NT2/D1 (cell line): ENCODE measurements at regions not wholly inside any gene's neighbourhood (a gene's known extent, or its start where the extent isn't known, plus 50 kb on each side); places are given as distances from the start of the nearest gene placed in this dataset.

ENCODE experiments used
- DNase-seq: peaks from one replicate; pipeline ENCODE4 v3.0.0-alpha.2; 2011; ENCODE audit warnings: low read depth, low spot score
- H3K27me3 ChIP-seq: 2 replicates; pipeline ENCODE4 v1.6.0; 2011; ENCODE audit warnings: mild to moderate bottlenecking; ENCODE audit not compliant: insufficient read length, insufficient read depth
- H3K36me3 ChIP-seq: 2 replicates; pipeline ENCODE4 v1.6.1; 2011; ENCODE audit warnings: mild to moderate bottlenecking, low read length, mixed read lengths; ENCODE audit not compliant: insufficient read depth, insufficient read length
- H3K4me1 ChIP-seq: 2 replicates; pipeline ENCODE4 v1.5.1; 2011; ENCODE audit not compliant: insufficient read depth, insufficient read length
- H3K4me3 ChIP-seq: 2 replicates; pipeline ENCODE4 v1.5.1; 2011; ENCODE audit warnings: low read depth; ENCODE audit not compliant: insufficient read length
- H3K9ac ChIP-seq: 2 replicates; pipeline ENCODE4 v1.6.0; 2011; ENCODE audit warnings: low read depth; ENCODE audit not compliant: insufficient read length
- H3K9me3 ChIP-seq: 2 replicates; pipeline ENCODE4 v1.5.1; 2011; ENCODE audit warnings: mild to moderate bottlenecking, low read length; ENCODE audit not compliant: insufficient read depth
- SUZ12 ChIP-seq: IDR thresholded peaks from 2 replicates; pipeline ENCODE4 v1.6.1; 2011; ENCODE audit not compliant: insufficient read length, insufficient read depth; ENCODE audit errors: extremely low read depth
- YY1 ChIP-seq: IDR thresholded peaks from 2 replicates; pipeline ENCODE4 v1.6.1; 2011; ENCODE audit not compliant: insufficient read length, insufficient read depth
- ZNF274 ChIP-seq: IDR thresholded peaks from 2 replicates; pipeline ENCODE4 v1.6.1; 2011; ENCODE audit warnings: mild to moderate bottlenecking, low read depth, low read length

- Histone ChIP-seq H3K4me3 (no peak overlapping the region), H3K27me3 (no peaks in the 10 kb centered on the region), H3K4me1 (no peaks in the 10 kb centered on the region), H3K36me3 (no peaks in the 10 kb centered on the region), H3K9me3 (no peaks in the 10 kb centered on the region), H3K9ac (no peak overlapping the region)
- no peak for TF ChIP-seq ZNF274
- no peak for TF ChIP-seq YY1
- DNase-seq, result no peak
Measured at GRCh38 chr2:219784178-219784577, 156.7 kb downstream of the SLC4A3 start.

DNA sequence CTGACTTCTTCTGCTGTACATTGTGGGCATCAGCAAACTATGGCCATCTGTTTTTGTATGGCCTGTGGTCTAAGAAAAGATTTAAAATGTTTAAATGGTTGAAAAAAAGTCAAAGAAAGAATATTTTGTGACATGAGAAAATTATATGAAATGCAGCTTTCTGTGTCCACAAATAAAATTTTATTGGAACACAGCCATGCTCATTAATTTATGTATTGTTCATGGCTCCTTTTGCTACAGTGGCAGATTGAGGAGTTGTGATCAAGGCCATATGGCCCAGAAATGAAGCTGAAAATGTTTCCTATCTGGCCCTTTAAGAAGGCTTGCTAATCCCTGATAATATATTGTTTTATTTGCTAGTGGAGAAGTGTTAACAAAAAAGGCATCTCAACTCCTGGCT is 162.0 kb downstream of the SLC4A3 start:
- Histone ChIP-seq H3K4me3 (no peak overlapping the region), H3K9ac (no peak overlapping the region), H3K27me3 (no peaks in the 10 kb centered on the region), H3K36me3 (no peaks in the 10 kb centered on the region), H3K4me1 (no peaks in the 10 kb centered on the region), H3K9me3 (no peaks in the 10 kb centered on the region)
- TF ChIP-seq ZNF274, result no peak
- TF ChIP-seq YY1, result no peak
- TF ChIP-seq SUZ12, result no peak
- no peak for DNase-seq

- no peak for DNase-seq
- no peak for TF ChIP-seq YY1
- no peak for TF ChIP-seq ZNF274
- TF ChIP-seq SUZ12, result no peak
- no peak overlapping the region for H3K9ac ChIP-seq
- no peak overlapping the region for H3K4me3 ChIP-seq
- peaks cover 10% of the 10 kb centered on the region; the same call in 1 of the 2 replicates for H3K9me3 ChIP-seq
- H3K4me1 ChIP-seq, result no peaks in the 10 kb centered on the region
- H3K27me3 ChIP-seq, result no peaks in the 10 kb centered on the region
- no peaks in the 10 kb centered on the region for H3K36me3 ChIP-seq
Measured at GRCh38 chr2:219792446-219792845, 165.0 kb downstream of the SLC4A3 start.

- H3K9me3 ChIP-seq, result peaks cover 10% of the 10 kb centered on the region; the same call in 1 of the 2 replicates
- no peaks in the 10 kb centered on the region for H3K27me3 ChIP-seq
- TF ChIP-seq ZNF274 (no peak), YY1 (no peak), SUZ12 (no peak)
- H3K9ac ChIP-seq, result no peak overlapping the region
- no peak overlapping the region for H3K4me3 ChIP-seq
- H3K4me1 ChIP-seq, result no peaks in the 10 kb centered on the region
- no peak for DNase-seq
- no peaks in the 10 kb centered on the region for H3K36me3 ChIP-seq
Measured at GRCh38 chr2:219798430-219798829, 171.0 kb downstream of the SLC4A3 start.

GRCh38 chr2:219803294-219803693 is 175.9 kb downstream of the SLC4A3 start:
- Histone ChIP-seq H3K9me3 (0 out of 2 replicates have a peak, but pooled peaks cover 7% of the 10 kb centered on the region), H3K9ac (no peak overlapping the region), H3K4me1 (no peaks in the 10 kb centered on the region), H3K27me3 (no peaks in the 10 kb centered on the region), H3K4me3 (no peak overlapping the region), H3K36me3 (no peaks in the 10 kb centered on the region)
- TF ChIP-seq ZNF274 (no peak), SUZ12 (no peak), YY1 (no peak)
- DNase-seq, result no peak

GRCh38 chr2:219810895-219811294 is 183.5 kb downstream of the SLC4A3 start:
- Histone ChIP-seq H3K27me3 (no peaks in the 10 kb centered on the region), H3K9ac (no peak overlapping the region), H3K36me3 (no peaks in the 10 kb centered on the region), H3K4me3 (no peak overlapping the region), H3K9me3 (peaks cover 25% of the 10 kb centered on the region), H3K4me1 (no peaks in the 10 kb centered on the region)
- TF ChIP-seq ZNF274 (no peak), YY1 (no peak), SUZ12 (no peak)
- no peak for DNase-seq

- Histone ChIP-seq H3K9ac (no peak overlapping the region), H3K4me3 (no peak overlapping the region), H3K36me3 (no peaks in the 10 kb centered on the region), H3K4me1 (no peaks in the 10 kb centered on the region), H3K27me3 (no peaks in the 10 kb centered on the region), H3K9me3 (peaks cover 19% of the 10 kb centered on the region)
- no peak for DNase-seq
- no peak for TF ChIP-seq ZNF274
- no peak for TF ChIP-seq YY1
- no peak for TF ChIP-seq SUZ12
Measured at GRCh38 chr2:219812672-219813071, 185.2 kb downstream of the SLC4A3 start.

GRCh38 chr2:219820767-219821166 is 193.3 kb downstream of the SLC4A3 start:
- Histone ChIP-seq H3K36me3 (no peaks in the 10 kb centered on the region), H3K9ac (no peak overlapping the region), H3K4me1 (no peaks in the 10 kb centered on the region), H3K4me3 (no peak overlapping the region), H3K27me3 (no peaks in the 10 kb centered on the region), H3K9me3 (peaks cover 17% of the 10 kb centered on the region)
- DNase-seq, result no peak
- TF ChIP-seq YY1, result no peak
- TF ChIP-seq SUZ12, result no peak
- no peak for TF ChIP-seq ZNF274
